ENCODE measurements at regions not wholly inside any gene's neighbourhood (a gene's known extent, or its start where the extent isn't known, plus 50 kb on each side); places are given as distances from the start of the nearest gene placed in this dataset.

GRCh38 chr5:105172918-105173317 lies 1610.3 kb upstream of the NUDT12 start:
- TF ChIP-seq YY1 (IDR thresholded peaks at IDR 0.05) = no peak
- TF ChIP-seq CTCF (IDR thresholded peaks at IDR 0.05; ENCODE audit: low read depth, low read length, missing input control) = no peak
- TF ChIP-seq MAX (IDR thresholded peaks at IDR 0.05) = no peak

Data from liver (tissue), 2 donors.